CD14-positive monocyte (primary cell): ENCODE measurements at regions not wholly inside any gene's neighbourhood (a gene's known extent, or its start where the extent isn't known, plus 50 kb on each side); places are given as distances from the start of the nearest gene placed in this dataset.

ENCODE experiments used
- DNase-seq, 3 donors: peaks; one replicate each; pipeline ENCODE4 v3.0.0-alpha.2; 2011 to 2022
- H2AFZ ChIP-seq: 2 replicates; pipeline ENCODE4 v1.6.0; 2012; ENCODE audit warnings: mild to moderate bottlenecking, low read depth, low read length, inconsistent platforms; ENCODE audit not compliant: insufficient read depth, poor library complexity, severe bottlenecking
- H3K27ac ChIP-seq, 2 donors: 1 replicate in 1 of 2; 2 replicates in 1 of 2; pipeline ENCODE4 v1.5.1; 2012 to 2013; ENCODE audit warnings: low read length in 2 of 2, control low read depth in 1 of 2, inconsistent platforms in 1 of 2, low read depth in 1 of 2, mild to moderate bottlenecking in 1 of 2
- H3K27me3 ChIP-seq, 2 donors: one replicate each; pipeline versions ENCODE4 v1.6.0 to v1.6.1; 2011 to 2013; ENCODE audit warnings: low read length in 2 of 2; ENCODE audit not compliant: control insufficient read depth in 2 of 2, insufficient read depth in 2 of 2
- H3K36me3 ChIP-seq, 2 donors: replicated peaks in 1 of 2; 1 replicate in 1 of 2; 2 replicates in 1 of 2; pipeline versions ENCODE4 v1.5.1 to v1.6.1; 2012 to 2013; ENCODE audit warnings: low read length in 2 of 2, control low read depth in 1 of 2, inconsistent platforms in 1 of 2, mild to moderate bottlenecking in 1 of 2; ENCODE audit not compliant: insufficient read depth in 2 of 2, control insufficient read depth in 1 of 2
- H3K4me1 ChIP-seq, 2 donors: 1 replicate in 1 of 2; 2 replicates in 1 of 2; pipeline versions ENCODE4 v1.5.1 to v1.6.1; 2012 to 2013; ENCODE audit warnings: low read length in 2 of 2, control low read depth in 1 of 2, inconsistent platforms in 1 of 2, mild to moderate bottlenecking in 1 of 2, moderate library complexity in 1 of 2; ENCODE audit not compliant: insufficient read depth in 2 of 2, control insufficient read depth in 1 of 2
- H3K4me2 ChIP-seq: replicated peaks from 2 replicates; pipeline ENCODE3; 2012; ENCODE audit warnings: low read length, moderate library complexity, mild to moderate bottlenecking; ENCODE audit not compliant: poor library complexity, severe bottlenecking; ENCODE audit errors: extremely low read depth
- H3K4me3 ChIP-seq, 3 experiments: fragments of 200-600 bp in 1 of 3; sonication (generic) in 1 of 3; replicated peaks in 1 of 3; 1 replicate in 2 of 3; 2 replicates in 1 of 3; pipeline ENCODE4 v1.5.1; 2011 to 2013; ENCODE audit warnings: low read length in 3 of 3, mild to moderate bottlenecking in 3 of 3, control low read depth in 2 of 3, low read depth in 2 of 3, inconsistent platforms in 1 of 3, moderate library complexity in 1 of 3
- H3K79me2 ChIP-seq: 2 replicates; pipeline ENCODE4 v1.6.0; 2012; ENCODE audit warnings: mild to moderate bottlenecking, control low read depth, inconsistent platforms, low read length, moderate library complexity; ENCODE audit not compliant: insufficient read depth
- H3K9ac ChIP-seq: 2 replicates; pipeline ENCODE4 v1.6.0; 2017; ENCODE audit warnings: low read length, mild to moderate bottlenecking; ENCODE audit not compliant: insufficient read depth, poor library complexity, severe bottlenecking
- H3K9me3 ChIP-seq, 2 donors: replicated peaks in 1 of 2; 1 replicate in 1 of 2; 2 replicates in 1 of 2; pipeline versions ENCODE4 v1.5.1 to v1.6.1; 2012 to 2013; ENCODE audit warnings: low read length in 2 of 2, control low read depth in 1 of 2; ENCODE audit not compliant: control insufficient read depth in 1 of 2, insufficient read depth in 1 of 2
- H4K20me1 ChIP-seq: 2 replicates; pipeline ENCODE4 v1.6.0; 2012; ENCODE audit warnings: mild to moderate bottlenecking, low read length, control low read depth, moderate library complexity; ENCODE audit not compliant: insufficient read depth
- H3K27ac Mint-ChIP-seq, 7 donors: one replicate each; pipeline ENCODE4 v1.8.0; 2020; ENCODE audit warnings: mild to moderate bottlenecking in 7 of 7, mixed read lengths in 7 of 7, moderate library complexity in 6 of 7, inconsistent platforms in 2 of 7
- H3K27me3 Mint-ChIP-seq, 3 donors: one replicate each; pipeline ENCODE4 v1.8.0; 2021 to 2022; ENCODE audit warnings: low read depth in 3 of 3, mild to moderate bottlenecking in 3 of 3, mixed read lengths in 3 of 3, moderate library complexity in 3 of 3, inconsistent platforms in 1 of 3
- H3K36me3 Mint-ChIP-seq, 2 donors: one replicate each; pipeline ENCODE4 v1.8.0; 2020; ENCODE audit warnings: mixed read lengths in 2 of 2, inconsistent platforms in 1 of 2, mild to moderate bottlenecking in 1 of 2
- H3K4me1 Mint-ChIP-seq: one replicate; pipeline ENCODE4 v1.8.0; 2020; ENCODE audit warnings: mild to moderate bottlenecking, mixed read lengths
- H3K4me3 Mint-ChIP-seq, 2 donors: one replicate each; pipeline ENCODE4 v1.8.0; 2020; ENCODE audit warnings: mild to moderate bottlenecking in 2 of 2, mixed read lengths in 2 of 2, moderate library complexity in 1 of 2
- H3K9me3 Mint-ChIP-seq, 7 donors: one replicate each; pipeline ENCODE4 v1.8.0; 2020 to 2022; ENCODE audit warnings: mixed read lengths in 7 of 7, mild to moderate bottlenecking in 6 of 7, moderate library complexity in 6 of 7, inconsistent platforms in 2 of 7
- WGBS: methylation state at CpG from one replicate; pipeline ENCODE4 v1.1.5; 2013; ENCODE audit warnings: missing lambda C conversion rate; ENCODE audit not compliant: insufficient coverage; 5-methylcytosine and 5-hydroxymethylcytosine counted together
- intact Hi-C, 2 donors: fragments of 100-400 bp; cut with micrococcal nuclease; formaldehyde crosslinking; loops; one replicate each; pipeline versions ENCODE4 v1.15.0 to v1.15.1; 2023
- TF ChIP-seq, protein P1 (sequence below): fragments of 200-600 bp; IDR thresholded peaks from one replicate; pipeline ENCODE4 v1.8.0; 2022; ENCODE audit warnings: antibody characterized with exemption, mild to moderate bottlenecking

- no peak overlapping the region for H3K27ac Mint-ChIP-seq
- Histone ChIP-seq H3K4me2 (no peak overlapping the region), H4K20me1 (no peaks in the 10 kb centered on the region), H2AFZ (no peak overlapping the region), H3K4me1 (no peaks in the 10 kb centered on the region), H3K4me3 (no peak overlapping the region), H3K27me3 (no peaks in the 10 kb centered on the region), H3K36me3 (no peaks in the 10 kb centered on the region), H3K9me3 (no peaks in the 10 kb centered on the region), H3K27ac (no peak overlapping the region), H3K79me2 (no peaks in the 10 kb centered on the region), H3K9ac (no peak overlapping the region)
- TF ChIP-seq, protein P1, sequence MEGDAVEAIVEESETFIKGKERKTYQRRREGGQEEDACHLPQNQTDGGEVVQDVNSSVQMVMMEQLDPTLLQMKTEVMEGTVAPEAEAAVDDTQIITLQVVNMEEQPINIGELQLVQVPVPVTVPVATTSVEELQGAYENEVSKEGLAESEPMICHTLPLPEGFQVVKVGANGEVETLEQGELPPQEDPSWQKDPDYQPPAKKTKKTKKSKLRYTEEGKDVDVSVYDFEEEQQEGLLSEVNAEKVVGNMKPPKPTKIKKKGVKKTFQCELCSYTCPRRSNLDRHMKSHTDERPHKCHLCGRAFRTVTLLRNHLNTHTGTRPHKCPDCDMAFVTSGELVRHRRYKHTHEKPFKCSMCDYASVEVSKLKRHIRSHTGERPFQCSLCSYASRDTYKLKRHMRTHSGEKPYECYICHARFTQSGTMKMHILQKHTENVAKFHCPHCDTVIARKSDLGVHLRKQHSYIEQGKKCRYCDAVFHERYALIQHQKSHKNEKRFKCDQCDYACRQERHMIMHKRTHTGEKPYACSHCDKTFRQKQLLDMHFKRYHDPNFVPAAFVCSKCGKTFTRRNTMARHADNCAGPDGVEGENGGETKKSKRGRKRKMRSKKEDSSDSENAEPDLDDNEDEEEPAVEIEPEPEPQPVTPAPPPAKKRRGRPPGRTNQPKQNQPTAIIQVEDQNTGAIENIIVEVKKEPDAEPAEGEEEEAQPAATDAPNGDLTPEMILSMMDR = no peak
- H3K36me3 Mint-ChIP-seq = no peaks in the 10 kb centered on the region
- intact Hi-C loops = no loop called here
- no peak overlapping the region for H3K4me3 Mint-ChIP-seq
- WGBS = 100% methylated on average over 5 of the region's 5 CpGs
- peaks cover 0 to 3% (median 0%) of the 10 kb centered on the region in 7 donors for H3K9me3 Mint-ChIP-seq
- H3K4me1 Mint-ChIP-seq = no peaks in the 10 kb centered on the region
- H3K27me3 Mint-ChIP-seq = peaks cover 0 to 3% (median 0%) of the 10 kb centered on the region in 3 donors
- DNase-seq = no peak
Observed at GRCh38 chr2:147468963-147469362, 375.9 kb upstream of the ACVR2A start.

- H3K4me1 ChIP-seq = no peaks in the 10 kb centered on the region
- TF ChIP-seq, protein P1 = no peak
- no peak overlapping the region for H3K4me2 ChIP-seq
- H3K27ac ChIP-seq = no peak overlapping the region
- H3K27ac Mint-ChIP-seq = no peak overlapping the region
- H3K27me3 ChIP-seq = no peaks in the 10 kb centered on the region
- H2AFZ ChIP-seq = no peak overlapping the region
- no peak for DNase-seq
- H3K27me3 Mint-ChIP-seq = peaks cover 0 to 3% (median 0%) of the 10 kb centered on the region in 3 donors
- H3K36me3 ChIP-seq = no peaks in the 10 kb centered on the region
- no peaks in the 10 kb centered on the region for H3K79me2 ChIP-seq
- no peak overlapping the region for H3K4me3 Mint-ChIP-seq
- no peaks in the 10 kb centered on the region for H3K9me3 ChIP-seq
- intact Hi-C loops = no loop called here
- H3K4me1 Mint-ChIP-seq = no peaks in the 10 kb centered on the region
- H4K20me1 ChIP-seq = no peaks in the 10 kb centered on the region
- H3K9ac ChIP-seq = no peak overlapping the region
- no CpG with 5 or more reads among the region's 3 CpGs for WGBS
- no peak overlapping the region for H3K4me3 ChIP-seq
- H3K36me3 Mint-ChIP-seq = no peaks in the 10 kb centered on the region
- H3K9me3 Mint-ChIP-seq = peaks cover 0 to 3% (median 0%) of the 10 kb centered on the region in 7 donors
Observed at GRCh38 chr2:147468349-147468748, 376.5 kb upstream of the ACVR2A start.
